Effector memory CD8-positive, alpha-beta T cell (primary cell): ENCODE measurements at regions not wholly inside any gene's neighbourhood (a gene's known extent, or its start where the extent isn't known, plus 50 kb on each side); places are given as distances from the start of the nearest gene placed in this dataset.

Experiments used
- ATAC-seq: fragments of 150-1000 bp; cut with Tn5 transposase; replicated peaks from 2 replicates; pipeline ENCODE4 v1.10.0; 2021; ENCODE audit warnings: mild to moderate bottlenecking, moderate library complexity
- DNase-seq, 3 experiments: peaks; one replicate each; pipeline ENCODE4 v3.0.0; 2021
- H3K27ac Mint-ChIP-seq, 2 donors: one replicate each; pipeline ENCODE4 v1.8.0; 2022; ENCODE audit warnings: mild to moderate bottlenecking in 2 of 2, mixed read lengths in 2 of 2, moderate library complexity in 2 of 2
- H3K27me3 Mint-ChIP-seq, 2 donors: one replicate each; pipeline ENCODE4 v1.8.0; 2022; ENCODE audit warnings: mixed read lengths in 2 of 2
- H3K36me3 Mint-ChIP-seq: one replicate; pipeline ENCODE4 v1.8.0; 2022; ENCODE audit warnings: mild to moderate bottlenecking, moderate library complexity, mixed read lengths; ENCODE audit not compliant: insufficient read depth
- H3K4me1 Mint-ChIP-seq, 2 donors: one replicate each; pipeline ENCODE4 v1.8.0; 2022; ENCODE audit warnings: low read depth in 2 of 2, mixed read lengths in 2 of 2
- H3K4me3 Mint-ChIP-seq, 2 donors: one replicate each; pipeline ENCODE4 v1.8.0; 2022; ENCODE audit warnings: mild to moderate bottlenecking in 2 of 2, mixed read lengths in 2 of 2, moderate library complexity in 2 of 2
- H3K9me3 Mint-ChIP-seq, 2 donors: one replicate each; pipeline ENCODE4 v1.8.0; 2022; ENCODE audit warnings: mixed read lengths in 2 of 2

DNA sequence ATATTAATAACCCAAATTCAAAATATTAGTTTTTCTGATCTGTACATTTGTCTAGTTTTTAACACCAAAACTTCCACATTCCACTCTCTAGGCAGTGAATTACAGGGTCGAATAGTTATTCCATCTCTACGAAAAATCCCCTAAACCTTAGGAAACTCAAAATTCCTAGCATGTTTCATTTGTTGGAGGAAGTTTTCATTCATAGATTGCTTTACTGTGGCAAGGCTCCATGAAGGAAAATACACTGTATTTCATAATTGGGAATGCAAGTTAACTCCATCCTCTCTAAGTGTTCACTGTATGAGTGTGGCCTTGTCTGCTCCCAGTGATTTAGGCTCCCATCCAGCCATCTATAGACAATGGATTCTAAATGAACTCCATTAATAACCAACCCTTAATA, 296.1 kb downstream of the TENT5A start:
- no peak overlapping the region for H3K27ac Mint-ChIP-seq
- no peaks in the 10 kb centered on the region for H3K27me3 Mint-ChIP-seq
- DNase-seq (no peak), ATAC-seq (no peak)
- H3K9me3 Mint-ChIP-seq = peaks cover 0 to 1% of the 10 kb centered on the region in 2 donors
- no peaks in the 10 kb centered on the region for H3K4me1 Mint-ChIP-seq
- no peak overlapping the region for H3K4me3 Mint-ChIP-seq
- H3K36me3 Mint-ChIP-seq = no peaks in the 10 kb centered on the region

DNA sequence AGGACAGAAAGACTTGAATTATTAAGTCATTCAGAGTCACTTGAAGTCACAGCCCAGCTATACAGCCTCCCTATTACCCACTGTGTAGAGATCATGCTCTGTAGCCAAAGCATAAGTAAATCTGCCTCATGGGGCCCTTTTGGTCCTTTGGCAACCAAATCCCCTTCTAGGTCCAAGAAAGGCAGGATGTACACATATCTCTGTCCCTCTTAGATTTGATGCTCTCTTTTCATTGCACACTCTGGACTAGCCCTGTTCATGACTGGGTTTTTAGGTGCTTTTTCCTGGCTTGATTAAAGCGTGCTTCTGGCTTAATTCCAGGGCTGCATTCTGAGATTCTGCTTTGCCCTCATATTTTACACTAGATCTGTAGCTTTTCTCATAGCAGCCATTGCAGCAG, 296.8 kb downstream of the TENT5A start:
- Mint-ChIP-seq H3K27me3 (no peaks in the 10 kb centered on the region), H3K27ac (no peak overlapping the region), H3K4me1 (no peaks in the 10 kb centered on the region), H3K9me3 (peaks cover 0 to 1% of the 10 kb centered on the region in 2 donors), H3K4me3 (no peak overlapping the region), H3K36me3 (no peaks in the 10 kb centered on the region)
- ATAC-seq = no peak
- no peak for DNase-seq

DNA sequence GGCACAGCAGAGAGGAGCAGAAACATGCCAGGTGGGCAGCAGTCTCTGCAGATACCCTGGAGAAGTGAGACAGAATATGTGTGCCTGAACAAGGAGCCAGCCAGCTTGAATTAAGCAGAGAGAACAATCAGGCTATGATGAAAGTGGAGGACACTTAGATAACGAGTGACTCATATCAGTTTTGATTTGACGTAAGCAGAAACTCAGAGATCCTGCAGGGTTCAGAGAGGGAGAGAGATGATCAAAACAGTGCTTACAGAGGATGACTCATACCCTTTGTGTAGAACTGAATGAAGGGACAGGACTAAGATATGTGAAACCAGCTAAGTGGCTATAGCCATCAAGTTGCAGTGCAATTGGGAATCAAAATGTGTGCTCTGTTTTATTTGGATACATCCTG, 300.7 kb downstream of the TENT5A start:
- DNase-seq (no peak), ATAC-seq (no peak)
- H3K27me3 Mint-ChIP-seq = no peaks in the 10 kb centered on the region
- H3K9me3 Mint-ChIP-seq = no peaks in the 10 kb centered on the region
- no peaks in the 10 kb centered on the region for H3K4me1 Mint-ChIP-seq
- no peaks in the 10 kb centered on the region for H3K36me3 Mint-ChIP-seq
- H3K4me3 Mint-ChIP-seq = no peak overlapping the region
- no peak overlapping the region for H3K27ac Mint-ChIP-seq

DNA sequence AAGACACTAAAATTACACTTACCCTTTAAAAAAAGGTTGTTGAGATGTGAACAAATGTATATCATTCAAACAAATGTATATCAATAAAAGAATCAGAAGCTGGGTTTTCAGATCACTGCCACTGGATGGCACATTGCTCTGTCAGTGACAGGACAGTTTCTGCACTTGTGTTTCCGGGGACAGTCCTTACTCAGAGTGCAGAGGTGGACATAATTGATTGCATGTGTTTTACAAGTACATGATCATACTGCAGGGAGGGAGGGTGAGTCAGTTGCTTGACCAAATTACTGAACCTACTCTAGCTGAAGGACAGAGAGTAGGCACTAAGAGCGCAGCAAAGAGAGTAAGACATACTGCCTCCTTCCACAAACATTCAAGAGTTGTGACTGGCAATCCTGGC, 302.3 kb downstream of the TENT5A start:
- no peaks in the 10 kb centered on the region for H3K9me3 Mint-ChIP-seq
- no peaks in the 10 kb centered on the region for H3K36me3 Mint-ChIP-seq
- no peaks in the 10 kb centered on the region for H3K4me1 Mint-ChIP-seq
- no peak overlapping the region for H3K27ac Mint-ChIP-seq
- H3K4me3 Mint-ChIP-seq = no peak overlapping the region
- ATAC-seq (no peak), DNase-seq (no peak)
- no peaks in the 10 kb centered on the region for H3K27me3 Mint-ChIP-seq

DNA sequence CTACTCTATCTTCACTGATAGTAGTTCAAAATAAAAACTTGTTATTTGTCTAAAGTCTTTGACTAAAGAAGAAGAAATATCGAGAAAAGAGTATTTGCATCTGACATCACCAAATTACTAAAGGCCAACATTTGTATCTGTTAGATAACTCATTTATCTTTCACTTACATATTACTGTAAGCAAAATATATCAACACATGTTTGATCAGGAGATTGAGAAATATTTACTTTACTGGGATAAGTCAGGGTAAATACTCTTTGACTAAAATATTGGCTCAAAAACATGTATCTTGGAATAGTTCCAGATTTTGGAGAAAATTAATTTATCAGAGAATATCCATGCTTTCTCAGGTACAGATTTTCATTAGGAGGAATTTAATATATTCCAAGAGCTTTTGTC, 306.0 kb downstream of the TENT5A start:
- no peak overlapping the region for H3K4me3 Mint-ChIP-seq
- no peaks in the 10 kb centered on the region for H3K9me3 Mint-ChIP-seq
- ATAC-seq (no peak), DNase-seq (no peak)
- H3K4me1 Mint-ChIP-seq = no peaks in the 10 kb centered on the region
- no peak overlapping the region for H3K27ac Mint-ChIP-seq
- no peaks in the 10 kb centered on the region for H3K36me3 Mint-ChIP-seq
- no peaks in the 10 kb centered on the region for H3K27me3 Mint-ChIP-seq

DNA sequence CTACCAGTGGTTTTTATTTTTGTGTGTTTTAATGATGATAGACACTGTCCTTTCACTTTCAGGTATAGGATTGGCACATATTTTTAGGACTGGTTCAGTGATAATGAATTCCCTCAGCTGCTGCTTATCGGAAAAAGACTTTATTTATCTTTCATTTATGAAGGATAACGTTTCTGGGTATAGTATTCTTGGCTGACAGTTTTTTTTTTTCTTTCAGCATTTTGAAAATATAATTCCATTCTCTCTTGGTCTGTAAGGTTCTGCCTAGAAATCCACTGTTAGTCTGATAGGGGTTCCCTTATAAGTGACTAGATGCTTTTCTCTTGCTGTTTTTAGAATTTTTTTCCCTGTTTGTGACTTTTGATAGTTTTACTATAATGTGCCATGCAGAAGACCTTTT, 313.1 kb downstream of the TENT5A start:
- H3K9me3 Mint-ChIP-seq = peaks cover 6 to 12% of the 10 kb centered on the region in 2 donors

DNA sequence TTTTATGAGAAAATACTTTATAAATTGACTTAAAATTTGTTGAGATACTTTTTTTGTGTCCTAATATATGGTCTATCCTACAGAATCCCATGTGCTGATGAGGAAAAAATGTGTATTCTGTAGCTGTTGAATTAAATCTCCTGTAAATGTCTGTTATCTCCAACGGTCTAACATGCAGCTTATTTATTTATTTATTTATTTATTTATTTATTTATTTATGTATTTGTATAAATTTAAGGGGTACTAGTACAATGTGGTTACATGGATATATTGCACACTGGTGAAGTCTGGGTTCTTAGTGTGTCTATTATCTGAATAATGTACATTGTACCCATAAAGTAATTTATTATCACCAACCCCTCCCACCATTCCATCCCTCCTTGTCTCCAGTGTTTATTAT, 315.5 kb downstream of the TENT5A start:
- peaks cover 6 to 12% of the 10 kb centered on the region in 2 donors for H3K9me3 Mint-ChIP-seq
- H3K4me3 Mint-ChIP-seq = no peak overlapping the region
- H3K4me1 Mint-ChIP-seq = no peaks in the 10 kb centered on the region
- no peaks in the 10 kb centered on the region for H3K36me3 Mint-ChIP-seq
- ATAC-seq (no peak), DNase-seq (no peak)
- no peaks in the 10 kb centered on the region for H3K27me3 Mint-ChIP-seq
- H3K27ac Mint-ChIP-seq = no peak overlapping the region

More for the DNA sequence above, 313.1 kb downstream of the TENT5A start:
- ATAC-seq (no peak), DNase-seq (no peak)
- Mint-ChIP-seq H3K4me3 (no peak overlapping the region), H3K27ac (no peak overlapping the region), H3K4me1 (no peaks in the 10 kb centered on the region), H3K36me3 (no peaks in the 10 kb centered on the region), H3K27me3 (no peaks in the 10 kb centered on the region)

DNA sequence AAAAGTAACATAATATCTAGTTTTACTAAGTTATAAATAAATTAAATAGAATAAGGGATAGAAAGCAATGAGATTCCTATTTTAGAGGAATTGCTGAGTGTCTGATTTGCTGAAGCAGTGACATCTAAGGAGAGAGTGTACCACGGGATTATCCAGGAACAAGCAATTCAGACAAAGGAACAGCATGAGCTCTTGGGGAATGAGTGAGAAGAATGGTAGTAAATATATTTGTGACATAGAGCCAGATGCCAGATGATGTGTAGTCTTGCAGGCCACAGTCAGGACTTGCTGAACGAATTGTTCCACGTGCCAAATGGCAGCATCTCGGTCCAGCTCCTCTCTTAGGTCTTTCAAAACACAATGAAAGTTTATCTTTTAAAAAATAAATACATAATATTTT, 339.2 kb downstream of the TENT5A start:
- Mint-ChIP-seq H3K27me3 (no peaks in the 10 kb centered on the region), H3K36me3 (no peaks in the 10 kb centered on the region), H3K4me1 (no peaks in the 10 kb centered on the region), H3K4me3 (no peak overlapping the region), H3K9me3 (no peaks in the 10 kb centered on the region), H3K27ac (no peak overlapping the region)
- no peak for DNase-seq
- no peak for ATAC-seq

DNA sequence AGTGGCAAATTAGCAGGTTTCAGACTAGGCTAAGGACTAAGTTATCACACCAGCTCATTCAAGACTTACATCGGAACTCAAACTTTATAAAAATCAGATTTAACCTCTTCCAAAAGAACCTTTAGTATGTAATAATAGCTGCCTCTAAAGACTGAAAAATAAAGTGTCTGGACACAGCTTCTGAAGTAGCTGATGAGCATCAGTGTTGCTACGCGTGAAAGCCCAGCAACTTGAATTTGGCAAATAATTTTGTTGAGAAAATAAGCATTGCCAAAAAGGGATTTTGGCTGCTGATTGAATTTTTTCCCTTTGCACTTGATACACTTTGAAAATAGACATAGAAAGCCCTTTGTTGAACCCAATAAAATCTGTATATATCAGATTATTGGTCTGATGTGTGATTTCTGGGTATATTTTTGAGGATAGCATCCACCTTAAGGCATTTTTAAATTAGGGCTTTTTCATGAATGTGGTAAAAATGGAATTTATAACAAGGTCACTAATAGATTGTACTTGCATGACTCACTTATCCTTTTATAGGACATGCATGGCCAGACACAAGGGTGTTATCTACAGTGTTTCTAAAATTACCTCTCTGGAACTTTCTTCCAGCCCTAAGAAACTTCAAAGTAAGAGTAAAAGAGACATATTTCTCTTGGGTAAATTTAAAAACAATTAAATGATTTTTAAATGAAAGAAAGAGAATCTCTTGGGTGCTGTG, 350.4 kb downstream of the TENT5A start:
- ATAC-seq (no peak), DNase-seq (no peak)
- Mint-ChIP-seq H3K36me3 (no peaks in the 10 kb centered on the region), H3K4me1 (no peaks in the 10 kb centered on the region), H3K4me3 (no peak overlapping the region), H3K27me3 (no peaks in the 10 kb centered on the region), H3K9me3 (peaks cover 0 to 2% of the 10 kb centered on the region in 2 donors), H3K27ac (no peak overlapping the region)

DNA sequence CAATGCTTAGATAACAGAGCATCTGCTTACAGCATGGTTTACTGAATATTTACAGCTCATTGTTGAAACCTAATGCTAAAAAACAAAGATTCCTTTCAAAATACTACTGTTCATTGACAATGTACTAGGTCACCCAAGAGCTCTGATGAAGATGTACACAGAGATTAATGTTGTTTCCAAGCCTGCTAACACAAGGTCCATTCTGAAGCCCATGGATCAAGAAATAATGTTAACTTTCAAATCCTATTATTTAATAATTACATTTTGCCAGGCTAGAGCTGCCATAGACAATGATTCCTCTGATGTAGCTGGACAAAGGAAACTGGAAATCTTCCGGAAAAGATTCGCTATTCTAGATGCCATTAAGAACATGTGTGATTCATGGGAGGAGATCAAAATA, 355.6 kb downstream of the TENT5A start:
- DNase-seq = no peak
- no peak overlapping the region for H3K4me3 Mint-ChIP-seq
- H3K27ac Mint-ChIP-seq = no peak overlapping the region
- H3K36me3 Mint-ChIP-seq = no peaks in the 10 kb centered on the region
- no peak for ATAC-seq
- H3K27me3 Mint-ChIP-seq = no peaks in the 10 kb centered on the region
- no peaks in the 10 kb centered on the region for H3K4me1 Mint-ChIP-seq
- H3K9me3 Mint-ChIP-seq = peaks cover 5 to 7% of the 10 kb centered on the region in 2 donors

DNA sequence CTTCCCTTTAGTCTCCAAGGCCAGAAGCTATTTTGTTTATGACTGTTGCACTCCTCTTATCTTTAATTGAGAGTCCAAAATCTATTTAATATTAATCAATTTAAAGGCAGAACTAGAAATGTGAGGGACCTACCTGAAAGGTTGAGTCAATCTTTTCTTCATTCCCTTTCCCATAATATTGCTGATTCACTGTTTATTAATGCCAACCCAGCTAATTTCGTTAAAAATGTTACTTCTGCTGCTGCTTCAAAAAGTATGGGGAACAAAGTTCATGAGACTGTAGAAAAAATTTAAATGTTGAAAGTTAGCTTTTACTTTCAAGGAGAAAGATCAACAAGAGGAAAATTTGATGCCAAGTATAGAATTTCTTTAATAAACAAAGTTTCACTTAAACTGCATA, 365.3 kb downstream of the TENT5A start:
- peaks cover 7 to 10% of the 10 kb centered on the region in 2 donors for H3K9me3 Mint-ChIP-seq
- DNase-seq = no peak
- no peaks in the 10 kb centered on the region for H3K27me3 Mint-ChIP-seq
- H3K4me1 Mint-ChIP-seq = no peaks in the 10 kb centered on the region
- H3K27ac Mint-ChIP-seq = no peak overlapping the region
- no peak for ATAC-seq
- no peak overlapping the region for H3K4me3 Mint-ChIP-seq
- no peaks in the 10 kb centered on the region for H3K36me3 Mint-ChIP-seq

DNA sequence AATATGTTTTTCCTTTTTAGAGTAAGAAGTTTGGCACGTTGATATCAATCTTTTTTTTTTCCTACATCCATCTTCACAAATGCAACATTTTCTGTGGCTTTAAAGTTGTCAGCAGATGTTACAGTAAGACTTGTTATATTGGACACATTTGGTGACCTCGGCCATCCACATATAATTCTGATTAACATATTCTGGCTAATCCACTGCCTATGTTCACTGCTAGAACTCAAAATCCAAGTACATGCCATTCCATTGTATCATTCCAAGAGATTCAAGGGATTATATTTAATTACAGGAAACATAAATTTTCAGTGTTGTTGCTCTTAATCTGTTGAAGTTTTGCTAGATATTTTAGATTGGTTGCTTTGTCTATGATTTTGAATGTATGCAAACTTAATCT, 367.6 kb downstream of the TENT5A start:
- H3K4me1 Mint-ChIP-seq = no peaks in the 10 kb centered on the region
- no peak for DNase-seq
- H3K27me3 Mint-ChIP-seq = no peaks in the 10 kb centered on the region
- H3K9me3 Mint-ChIP-seq = peaks cover 3 to 7% of the 10 kb centered on the region in 2 donors
- H3K4me3 Mint-ChIP-seq = no peak overlapping the region
- no peak for ATAC-seq
- H3K36me3 Mint-ChIP-seq = no peaks in the 10 kb centered on the region
- H3K27ac Mint-ChIP-seq = no peak overlapping the region

DNA sequence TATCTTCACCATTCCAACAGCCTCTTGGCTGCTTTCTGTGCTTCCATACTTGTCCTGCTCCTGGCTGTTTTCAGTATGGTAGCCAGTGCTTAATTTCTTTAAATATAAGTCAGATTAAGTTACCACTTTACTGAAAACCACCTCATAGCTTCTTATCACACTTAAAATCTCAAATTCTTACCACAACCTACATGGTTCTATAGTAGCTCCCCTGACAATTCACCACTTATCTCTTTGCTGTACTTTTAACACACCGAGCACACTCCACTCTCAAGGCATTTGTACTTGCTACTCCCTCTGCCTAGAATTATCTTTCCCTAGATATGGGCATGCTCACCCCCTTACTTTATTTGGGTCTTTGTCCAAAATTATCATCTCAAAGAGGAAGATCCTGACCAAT, 369.0 kb downstream of the TENT5A start:
- Mint-ChIP-seq H3K4me3 (no peak overlapping the region), H3K4me1 (no peaks in the 10 kb centered on the region), H3K9me3 (peaks cover 6 to 15% of the 10 kb centered on the region in 2 donors), H3K27ac (no peak overlapping the region), H3K36me3 (no peaks in the 10 kb centered on the region), H3K27me3 (no peaks in the 10 kb centered on the region)
- no peak for ATAC-seq
- no peak for DNase-seq

DNA sequence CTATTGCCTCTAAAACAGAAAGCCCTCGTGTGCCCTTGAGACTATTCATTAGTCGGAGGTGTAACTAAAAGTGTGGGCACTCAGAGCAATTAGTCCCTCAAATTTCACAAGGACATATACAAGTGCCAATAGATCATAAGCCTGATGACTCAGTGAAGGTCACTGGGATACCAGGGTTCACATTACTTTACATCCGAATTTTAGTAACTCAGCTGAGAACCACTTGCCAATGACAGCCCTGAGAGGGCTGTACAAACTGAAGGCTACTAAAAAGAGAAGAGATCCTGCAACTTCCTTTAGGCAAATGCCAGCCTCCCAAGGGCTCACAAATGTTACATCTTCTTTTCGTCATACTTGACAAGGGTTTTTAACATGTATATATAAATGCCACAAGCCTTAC, 369.6 kb downstream of the TENT5A start:
- Mint-ChIP-seq H3K36me3 (no peaks in the 10 kb centered on the region), H3K27ac (no peak overlapping the region), H3K27me3 (no peaks in the 10 kb centered on the region), H3K9me3 (peaks cover 8 to 15% of the 10 kb centered on the region in 2 donors), H3K4me1 (no peaks in the 10 kb centered on the region), H3K4me3 (no peak overlapping the region)
- DNase-seq = no peak
- ATAC-seq = no peak
